GM19324 (cell line): ENCODE measurements at regions not wholly inside any gene's neighbourhood (a gene's known extent, or its start where the extent isn't known, plus 50 kb on each side); places are given as distances from the start of the nearest gene placed in this dataset.

Experiments
- ATAC-seq: cut with Tn5 transposase; IDR thresholded peaks from one replicate; pipeline ENCODE4 v1.9.1; 2021; ENCODE audit warnings: mild to moderate bottlenecking, moderate library complexity; ENCODE audit not compliant: unreplicated experiment, low FRiP score

GRCh38 chr2:30367232-30368070 lies 79.6 kb upstream of the LCLAT1 start:
- ATAC-seq: no peak

- no peak for ATAC-seq
Observed at GRCh38 chr2:30368258-30368657, 78.8 kb upstream of the LCLAT1 start.

GRCh38 chr2:30371028-30371689 lies 75.9 kb upstream of the LCLAT1 start:
- no peak for ATAC-seq

- ATAC-seq: no peak
Observed at GRCh38 chr2:30371772-30372373, 75.2 kb upstream of the LCLAT1 start.

- no peak for ATAC-seq
Observed at GRCh38 chr2:30372826-30373225, 74.2 kb upstream of the LCLAT1 start.

- ATAC-seq: no peak
Observed at GRCh38 chr2:30373881-30374302, 73.2 kb upstream of the LCLAT1 start.

- ATAC-seq: no peak
Observed at GRCh38 chr2:30374380-30374779, 72.7 kb upstream of the LCLAT1 start.

- no peak for ATAC-seq
Observed at GRCh38 chr2:30375915-30376314, 71.1 kb upstream of the LCLAT1 start.

GRCh38 chr2:30379481-30379880 lies 67.6 kb upstream of the LCLAT1 start:
- ATAC-seq: no peak

GRCh38 chr2:30380824-30381223 lies 66.2 kb upstream of the LCLAT1 start:
- no peak for ATAC-seq

GRCh38 chr2:30382162-30382783 lies 64.8 kb upstream of the LCLAT1 start:
- ATAC-seq: no peak

- ATAC-seq: no peak
Observed at GRCh38 chr2:30382995-30383394, 64.1 kb upstream of the LCLAT1 start.

- ATAC-seq: no peak
Observed at GRCh38 chr2:30385327-30385726, 61.7 kb upstream of the LCLAT1 start.

- ATAC-seq: no peak
Observed at GRCh38 chr2:30392097-30392496, 54.9 kb upstream of the LCLAT1 start.

GRCh38 chr2:30393510-30393909 lies 53.5 kb upstream of the LCLAT1 start:
- no peak for ATAC-seq

- ATAC-seq: no peak
Observed at GRCh38 chr2:30394096-30394495, 53.0 kb upstream of the LCLAT1 start.

GRCh38 chr2:30396436-30397232 lies 50.4 kb upstream of the LCLAT1 start:
- no peak for ATAC-seq
